OCI-LY1 (cell line): ENCODE measurements at regions not wholly inside any gene's neighbourhood (a gene's known extent, or its start where the extent isn't known, plus 50 kb on each side); places are given as distances from the start of the nearest gene placed in this dataset.

Experiments
- EZH2 ChIP-seq: fragments of 200-600 bp; sonication (generic), shearing (Covaris generic); IDR thresholded peaks from 2 replicates; pipeline ENCODE4 v1.8.0; 2017; ENCODE audit warnings: borderline replicate concordance, mixed run types, mild to moderate bottlenecking, antibody characterized with exemption, low read length, moderate library complexity, mixed read lengths
- TF ChIP-seq, protein P1 (sequence below): fragments of 200-600 bp; sonication (generic), shearing (Covaris generic); IDR thresholded peaks from 2 replicates; pipeline ENCODE4 v1.5.1; 2017; ENCODE audit warnings: mild to moderate bottlenecking, antibody characterized with exemption, low read length, moderate library complexity, mixed read lengths

DNA sequence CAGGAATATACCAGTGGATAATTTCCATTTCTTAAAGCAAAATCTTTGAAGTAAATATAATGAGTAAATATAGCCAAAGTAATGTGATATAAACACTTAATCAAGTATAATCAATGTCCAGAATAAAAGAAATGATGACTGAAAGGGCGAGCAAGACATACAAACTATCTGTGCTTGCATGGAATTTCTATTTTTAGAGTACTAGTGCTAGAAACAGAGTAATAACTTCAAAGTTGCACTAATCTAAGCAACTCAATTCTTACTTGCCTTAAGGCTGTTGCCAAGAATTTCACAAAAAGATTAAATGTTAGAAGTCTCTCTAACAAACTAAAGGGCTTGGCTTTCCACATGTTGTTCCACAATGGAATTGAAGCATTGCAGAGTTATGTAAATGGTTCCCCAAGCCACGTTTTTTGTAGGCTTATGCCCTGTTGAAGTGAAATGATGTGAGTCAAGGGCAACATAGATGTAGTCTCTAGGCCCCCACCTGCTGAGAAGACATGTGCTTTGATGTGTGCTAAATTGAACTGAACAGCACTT is 175.0 kb upstream of the LMNTD1 start:
- TF ChIP-seq, protein P1, sequence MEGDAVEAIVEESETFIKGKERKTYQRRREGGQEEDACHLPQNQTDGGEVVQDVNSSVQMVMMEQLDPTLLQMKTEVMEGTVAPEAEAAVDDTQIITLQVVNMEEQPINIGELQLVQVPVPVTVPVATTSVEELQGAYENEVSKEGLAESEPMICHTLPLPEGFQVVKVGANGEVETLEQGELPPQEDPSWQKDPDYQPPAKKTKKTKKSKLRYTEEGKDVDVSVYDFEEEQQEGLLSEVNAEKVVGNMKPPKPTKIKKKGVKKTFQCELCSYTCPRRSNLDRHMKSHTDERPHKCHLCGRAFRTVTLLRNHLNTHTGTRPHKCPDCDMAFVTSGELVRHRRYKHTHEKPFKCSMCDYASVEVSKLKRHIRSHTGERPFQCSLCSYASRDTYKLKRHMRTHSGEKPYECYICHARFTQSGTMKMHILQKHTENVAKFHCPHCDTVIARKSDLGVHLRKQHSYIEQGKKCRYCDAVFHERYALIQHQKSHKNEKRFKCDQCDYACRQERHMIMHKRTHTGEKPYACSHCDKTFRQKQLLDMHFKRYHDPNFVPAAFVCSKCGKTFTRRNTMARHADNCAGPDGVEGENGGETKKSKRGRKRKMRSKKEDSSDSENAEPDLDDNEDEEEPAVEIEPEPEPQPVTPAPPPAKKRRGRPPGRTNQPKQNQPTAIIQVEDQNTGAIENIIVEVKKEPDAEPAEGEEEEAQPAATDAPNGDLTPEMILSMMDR = no peak
- no peak for TF ChIP-seq EZH2
